Neutrophil (primary cell): ENCODE measurements at regions not wholly inside any gene's neighbourhood (a gene's known extent, or its start where the extent isn't known, plus 50 kb on each side); places are given as distances from the start of the nearest gene placed in this dataset.

ENCODE experiments used
- H3K27ac ChIP-seq: fragments of 200-600 bp; sonication (generic); 2 replicates; pipeline ENCODE4 v1.5.1; 2016; ENCODE audit warnings: mild to moderate bottlenecking, moderate library complexity
- H3K27me3 ChIP-seq: fragments of 200-600 bp; sonication (generic); 2 replicates; pipeline ENCODE4 v1.6.0; 2016; ENCODE audit warnings: mild to moderate bottlenecking
- H3K36me3 ChIP-seq: fragments of 200-600 bp; sonication (generic); 2 replicates; pipeline ENCODE4 v1.5.1; 2017
- H3K4me1 ChIP-seq, 2 experiments: fragments of 200-600 bp in 1 of 2; sonication (generic) in 1 of 2; 1 replicate in 1 of 2; 2 replicates in 1 of 2; pipeline versions ENCODE4 v1.5.1 to v1.6.1; 2013 to 2016; ENCODE audit warnings: low read depth in 1 of 2, low read length in 1 of 2, mild to moderate bottlenecking in 1 of 2, moderate library complexity in 1 of 2; ENCODE audit not compliant: control insufficient read depth in 1 of 2, insufficient read depth in 1 of 2
- H3K4me3 ChIP-seq, 2 experiments: fragments of 200-600 bp in 1 of 2; sonication (generic) in 1 of 2; 1 replicate in 1 of 2; 2 replicates in 1 of 2; pipeline ENCODE4 v1.5.1; 2013 to 2016; ENCODE audit warnings: low read depth in 1 of 2, low read length in 1 of 2, mild to moderate bottlenecking in 1 of 2, moderate library complexity in 1 of 2
- H3K9me3 ChIP-seq: fragments of 200-600 bp; sonication (generic); 2 replicates; pipeline ENCODE4 v1.5.1; 2016
- TF ChIP-seq, protein P1 (sequence below): fragments of 200-600 bp; sonication (generic); IDR thresholded peaks from 2 replicates; pipeline ENCODE4 v1.5.1; 2016; ENCODE audit warnings: antibody characterized with exemption

DNA sequence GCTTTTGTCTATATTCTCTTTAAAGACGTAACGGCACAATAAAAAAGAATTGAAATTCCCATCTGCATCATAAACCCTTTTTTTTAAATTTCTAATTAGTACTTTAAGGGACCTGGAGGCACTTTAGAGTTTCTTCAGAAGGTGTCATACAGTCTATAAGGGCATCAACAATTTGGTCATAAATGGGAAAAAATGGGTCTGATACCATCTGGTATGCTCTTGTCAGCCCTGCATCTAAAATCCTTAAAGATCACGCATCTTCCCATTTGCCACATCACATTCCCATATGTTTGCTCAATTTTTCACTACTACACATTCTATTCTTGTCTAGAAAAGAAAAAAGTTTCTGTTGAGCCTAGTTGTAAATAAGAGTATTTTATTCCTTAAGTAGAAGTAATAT is 53.8 kb downstream of the COX7C start:
- Histone ChIP-seq H3K4me3 (no peak overlapping the region), H3K27me3 (no peaks in the 10 kb centered on the region), H3K36me3 (no peaks in the 10 kb centered on the region), H3K4me1 (no peaks in the 10 kb centered on the region), H3K9me3 (no peaks in the 10 kb centered on the region), H3K27ac (no peak overlapping the region)
- TF ChIP-seq, protein P1, sequence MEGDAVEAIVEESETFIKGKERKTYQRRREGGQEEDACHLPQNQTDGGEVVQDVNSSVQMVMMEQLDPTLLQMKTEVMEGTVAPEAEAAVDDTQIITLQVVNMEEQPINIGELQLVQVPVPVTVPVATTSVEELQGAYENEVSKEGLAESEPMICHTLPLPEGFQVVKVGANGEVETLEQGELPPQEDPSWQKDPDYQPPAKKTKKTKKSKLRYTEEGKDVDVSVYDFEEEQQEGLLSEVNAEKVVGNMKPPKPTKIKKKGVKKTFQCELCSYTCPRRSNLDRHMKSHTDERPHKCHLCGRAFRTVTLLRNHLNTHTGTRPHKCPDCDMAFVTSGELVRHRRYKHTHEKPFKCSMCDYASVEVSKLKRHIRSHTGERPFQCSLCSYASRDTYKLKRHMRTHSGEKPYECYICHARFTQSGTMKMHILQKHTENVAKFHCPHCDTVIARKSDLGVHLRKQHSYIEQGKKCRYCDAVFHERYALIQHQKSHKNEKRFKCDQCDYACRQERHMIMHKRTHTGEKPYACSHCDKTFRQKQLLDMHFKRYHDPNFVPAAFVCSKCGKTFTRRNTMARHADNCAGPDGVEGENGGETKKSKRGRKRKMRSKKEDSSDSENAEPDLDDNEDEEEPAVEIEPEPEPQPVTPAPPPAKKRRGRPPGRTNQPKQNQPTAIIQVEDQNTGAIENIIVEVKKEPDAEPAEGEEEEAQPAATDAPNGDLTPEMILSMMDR: no peak

- TF ChIP-seq, protein P1: no peak
- no peaks in the 10 kb centered on the region for H3K27me3 ChIP-seq
- no peaks in the 10 kb centered on the region for H3K9me3 ChIP-seq
- no peak overlapping the region for H3K4me3 ChIP-seq
- H3K27ac ChIP-seq: no peak overlapping the region
- no peaks in the 10 kb centered on the region for H3K4me1 ChIP-seq
- no peaks in the 10 kb centered on the region for H3K36me3 ChIP-seq
These were observed 56.3 kb downstream of the COX7C start for GRCh38 chr5:86674069-86674468.

GRCh38 chr5:86675311-86675710 is 57.6 kb downstream of the COX7C start:
- Histone ChIP-seq H3K4me1 (no peaks in the 10 kb centered on the region), H3K36me3 (no peaks in the 10 kb centered on the region), H3K9me3 (no peaks in the 10 kb centered on the region), H3K27me3 (no peaks in the 10 kb centered on the region), H3K4me3 (no peak overlapping the region), H3K27ac (no peak overlapping the region)
- TF ChIP-seq, protein P1: no peak

- H3K27ac ChIP-seq: no peak overlapping the region
- H3K4me1 ChIP-seq: no peaks in the 10 kb centered on the region
- H3K4me3 ChIP-seq: no peak overlapping the region
- H3K27me3 ChIP-seq: no peaks in the 10 kb centered on the region
- no peaks in the 10 kb centered on the region for H3K9me3 ChIP-seq
- H3K36me3 ChIP-seq: no peaks in the 10 kb centered on the region
- TF ChIP-seq, protein P1: no peak
These were observed 61.8 kb downstream of the COX7C start for GRCh38 chr5:86679529-86679928.

- H3K4me3 ChIP-seq: no peak overlapping the region
- H3K27ac ChIP-seq: no peak overlapping the region
- H3K36me3 ChIP-seq: no peaks in the 10 kb centered on the region
- no peaks in the 10 kb centered on the region for H3K9me3 ChIP-seq
- H3K4me1 ChIP-seq: no peaks in the 10 kb centered on the region
- TF ChIP-seq, protein P1: no peak
- H3K27me3 ChIP-seq: no peaks in the 10 kb centered on the region
These were observed 62.2 kb downstream of the COX7C start for GRCh38 chr5:86679949-86680348.

DNA sequence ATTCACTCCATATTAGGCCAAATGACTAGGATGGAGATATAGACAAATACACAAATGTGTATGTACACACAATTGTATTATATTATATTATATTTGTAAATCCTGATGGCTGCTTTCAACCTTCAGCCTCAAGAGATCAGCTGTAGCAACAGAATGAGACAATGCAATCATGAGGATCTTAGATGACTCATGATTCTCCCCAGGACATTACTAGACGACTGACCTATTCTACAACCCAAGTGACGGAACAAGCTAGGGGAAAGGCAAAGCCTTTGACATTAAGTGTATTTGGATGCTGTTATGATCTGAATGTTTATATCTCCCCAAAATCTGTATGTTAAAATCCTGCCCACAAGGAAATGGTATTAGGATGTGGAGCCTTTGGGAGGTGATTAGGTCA is 66.5 kb downstream of the COX7C start:
- H3K27ac ChIP-seq: no peak overlapping the region
- TF ChIP-seq, protein P1: no peak
- no peak overlapping the region for H3K4me3 ChIP-seq
- H3K36me3 ChIP-seq: no peaks in the 10 kb centered on the region
- no peaks in the 10 kb centered on the region for H3K9me3 ChIP-seq
- H3K27me3 ChIP-seq: no peaks in the 10 kb centered on the region
- no peaks in the 10 kb centered on the region for H3K4me1 ChIP-seq
